Calu3 (cell line): ENCODE measurements at regions not wholly inside any gene's neighbourhood (a gene's known extent, or its start where the extent isn't known, plus 50 kb on each side); places are given as distances from the start of the nearest gene placed in this dataset.

ENCODE experiments used
- BruUV-seq: library from RNA; stranded (reverse); fragments of 400-500 nt; replicated peaks from 2 replicates; lab custom pipeline; 2021; lab: Mats Ljungman, UMichigan
- CTCF ChIA-PET: fragments of 300-600 bp; sonication (Branson Sonifier 250); formaldehyde crosslinking; loops from one replicate; lab custom pipeline; 2022; ENCODE audit warnings: antibody characterized with exemption; lab: Charles Lee
- DNase-seq: peaks from one replicate; pipeline ENCODE4 v3.0.0; 2022
- H3K27ac Mint-ChIP-seq: one replicate; pipeline ENCODE4 v1.8.0; 2022; ENCODE audit warnings: mixed read lengths; ENCODE audit not compliant: unreplicated experiment
- H3K27me3 Mint-ChIP-seq: one replicate; pipeline ENCODE4 v1.8.0; 2022; ENCODE audit warnings: mixed read lengths; ENCODE audit not compliant: unreplicated experiment
- H3K36me3 Mint-ChIP-seq: one replicate; pipeline ENCODE4 v1.8.0; 2022; ENCODE audit warnings: mild to moderate bottlenecking, moderate library complexity, mixed read lengths; ENCODE audit not compliant: insufficient read depth, unreplicated experiment
- H3K4me1 Mint-ChIP-seq: one replicate; pipeline ENCODE4 v1.8.0; 2022; ENCODE audit warnings: mild to moderate bottlenecking, low read depth, mixed read lengths; ENCODE audit not compliant: unreplicated experiment
- H3K4me3 Mint-ChIP-seq: one replicate; pipeline ENCODE4 v1.8.0; 2022; ENCODE audit warnings: mild to moderate bottlenecking, low read depth, moderate library complexity, mixed read lengths; ENCODE audit not compliant: unreplicated experiment
- H3K9me3 Mint-ChIP-seq: one replicate; pipeline ENCODE4 v1.8.0; 2022; ENCODE audit warnings: low read depth, mixed read lengths; ENCODE audit not compliant: unreplicated experiment
- intact Hi-C: fragments of 100-400 bp; cut with micrococcal nuclease; formaldehyde crosslinking; loops from one replicate; pipeline ENCODE4 v1.10.0; 2022; ENCODE audit not compliant: unreplicated experiment
- TF ChIP-seq, protein P1 (sequence below): fragments of 200-600 bp; IDR thresholded peaks from one replicate; pipeline ENCODE4 v1.8.0; 2022; ENCODE audit warnings: antibody characterized with exemption; ENCODE audit not compliant: unreplicated experiment

DNA sequence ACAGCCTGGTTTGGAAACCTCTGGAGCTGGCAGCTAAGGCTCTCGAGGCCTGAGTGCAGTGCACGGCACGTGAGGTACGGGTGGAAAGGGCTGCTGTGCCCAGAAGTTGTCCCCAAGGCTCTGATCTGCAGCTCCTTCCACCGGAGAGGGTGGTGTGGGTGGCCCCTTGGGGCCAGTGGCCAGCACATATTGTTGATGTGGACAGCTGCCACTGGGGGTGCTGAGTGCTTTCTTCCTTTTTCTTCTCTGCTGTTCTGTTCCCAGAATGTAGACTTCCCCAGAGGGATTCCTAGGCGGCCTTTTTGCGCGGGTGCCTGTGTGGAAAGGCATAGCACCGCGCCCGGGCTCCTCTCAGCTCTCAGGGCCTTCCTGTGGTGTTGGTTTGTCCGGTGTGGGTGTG is 1476.5 kb downstream of the TBC1D22A start:
- Mint-ChIP-seq H3K36me3 (no peaks in the 10 kb centered on the region), H3K27ac (no peak overlapping the region), H3K4me3 (no peak overlapping the region), H3K27me3 (no peaks in the 10 kb centered on the region), H3K9me3 (peaks cover 14% of the 10 kb centered on the region), H3K4me1 (no peaks in the 10 kb centered on the region)
- no peak for DNase-seq
- BruUV-seq, result no TSS peak
- TF ChIP-seq, protein P1, sequence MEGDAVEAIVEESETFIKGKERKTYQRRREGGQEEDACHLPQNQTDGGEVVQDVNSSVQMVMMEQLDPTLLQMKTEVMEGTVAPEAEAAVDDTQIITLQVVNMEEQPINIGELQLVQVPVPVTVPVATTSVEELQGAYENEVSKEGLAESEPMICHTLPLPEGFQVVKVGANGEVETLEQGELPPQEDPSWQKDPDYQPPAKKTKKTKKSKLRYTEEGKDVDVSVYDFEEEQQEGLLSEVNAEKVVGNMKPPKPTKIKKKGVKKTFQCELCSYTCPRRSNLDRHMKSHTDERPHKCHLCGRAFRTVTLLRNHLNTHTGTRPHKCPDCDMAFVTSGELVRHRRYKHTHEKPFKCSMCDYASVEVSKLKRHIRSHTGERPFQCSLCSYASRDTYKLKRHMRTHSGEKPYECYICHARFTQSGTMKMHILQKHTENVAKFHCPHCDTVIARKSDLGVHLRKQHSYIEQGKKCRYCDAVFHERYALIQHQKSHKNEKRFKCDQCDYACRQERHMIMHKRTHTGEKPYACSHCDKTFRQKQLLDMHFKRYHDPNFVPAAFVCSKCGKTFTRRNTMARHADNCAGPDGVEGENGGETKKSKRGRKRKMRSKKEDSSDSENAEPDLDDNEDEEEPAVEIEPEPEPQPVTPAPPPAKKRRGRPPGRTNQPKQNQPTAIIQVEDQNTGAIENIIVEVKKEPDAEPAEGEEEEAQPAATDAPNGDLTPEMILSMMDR, result no peak
- intact Hi-C loops, result no loop called here
- CTCF ChIA-PET, result no interaction called here

DNA sequence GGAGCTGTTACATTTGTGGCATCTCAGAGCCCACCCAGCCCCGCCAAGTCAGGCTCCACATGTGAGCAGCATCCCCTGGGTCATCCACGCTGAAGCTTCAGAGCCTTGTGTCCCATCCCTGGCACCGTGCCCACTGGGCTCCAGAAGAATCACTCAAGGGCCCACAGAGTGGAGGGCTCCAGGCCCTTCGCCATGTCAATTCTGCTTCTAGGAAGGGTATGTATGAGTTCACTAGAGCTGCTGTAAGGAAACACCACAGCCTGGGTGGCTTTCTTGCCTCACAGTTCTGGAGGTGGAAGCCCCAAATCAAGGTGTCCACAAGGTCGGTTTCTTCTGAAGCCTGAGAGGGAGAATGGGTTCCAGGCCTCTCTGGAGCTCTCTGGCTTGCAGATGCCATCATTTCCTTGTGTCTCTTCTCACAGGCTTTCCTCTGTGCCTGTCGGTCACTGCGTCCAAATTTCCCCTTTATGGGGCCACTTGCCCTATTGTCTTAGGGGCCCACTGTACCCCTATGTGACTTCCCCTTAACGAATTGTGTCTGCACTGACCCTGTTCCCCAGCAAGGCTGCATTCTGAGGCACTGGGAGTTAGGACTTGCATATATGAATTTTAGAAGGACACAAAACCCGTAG is 1476.0 kb downstream of the TBC1D22A start:
- intact Hi-C loops, result no loop called here
- no peaks in the 10 kb centered on the region for H3K4me1 Mint-ChIP-seq

DNA sequence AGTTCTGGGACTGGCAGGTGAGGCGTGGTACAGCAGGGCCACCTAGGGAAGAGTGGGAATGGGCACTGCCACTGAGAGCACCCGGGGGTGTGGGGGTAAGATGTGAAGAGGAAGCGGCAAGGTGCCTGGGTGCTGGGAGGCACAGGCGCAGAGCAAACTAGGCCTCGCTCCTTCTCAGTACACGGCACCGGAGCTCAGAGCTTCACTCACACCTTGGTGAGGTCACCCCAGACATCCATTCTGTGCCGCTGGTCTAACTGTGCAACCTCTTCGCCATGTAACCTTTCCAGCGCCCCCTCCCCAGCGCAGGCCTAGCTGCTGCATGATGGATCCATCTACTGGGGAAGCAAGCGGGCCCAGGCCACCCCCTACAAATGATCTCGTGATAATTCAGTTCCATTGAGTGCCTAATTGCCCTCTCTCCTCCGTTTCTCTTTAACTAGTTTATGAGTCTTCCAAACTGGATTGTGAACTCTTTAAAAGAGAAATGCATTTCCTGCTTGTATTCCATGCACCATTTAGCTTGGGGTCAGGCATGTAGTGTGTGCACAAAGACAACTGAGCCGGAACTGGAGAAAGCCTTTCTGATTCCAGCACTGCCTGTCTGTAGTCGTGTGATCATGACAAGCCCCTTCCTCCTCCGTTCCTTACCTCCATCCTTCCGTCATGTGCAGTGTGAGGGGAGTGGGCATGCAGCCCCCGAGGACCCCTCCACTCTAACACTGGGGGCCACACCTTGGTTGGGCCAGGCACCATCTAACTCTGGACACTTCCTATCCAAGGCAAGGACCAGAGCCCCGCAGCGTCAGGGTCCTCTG is 1475.2 kb downstream of the TBC1D22A start:
- BruUV-seq, result no TSS peak
- Mint-ChIP-seq H3K27ac (no peak overlapping the region), H3K36me3 (no peaks in the 10 kb centered on the region), H3K4me3 (no peak overlapping the region), H3K27me3 (no peaks in the 10 kb centered on the region), H3K9me3 (peaks cover 18% of the 10 kb centered on the region), H3K4me1 (no peaks in the 10 kb centered on the region)
- TF ChIP-seq, protein P1, result no peak
- CTCF ChIA-PET, result no interaction called here
- intact Hi-C loops, result no loop called here
- no peak for DNase-seq

More for the DNA sequence above, 1476.0 kb downstream of the TBC1D22A start:
- Mint-ChIP-seq H3K27ac (no peak overlapping the region), H3K9me3 (peaks cover 18% of the 10 kb centered on the region), H3K27me3 (no peaks in the 10 kb centered on the region), H3K4me3 (no peak overlapping the region), H3K36me3 (no peaks in the 10 kb centered on the region)
- no peak for DNase-seq
- BruUV-seq, result no TSS peak
- TF ChIP-seq, protein P1, result no peak
- CTCF ChIA-PET, result no interaction called here

DNA sequence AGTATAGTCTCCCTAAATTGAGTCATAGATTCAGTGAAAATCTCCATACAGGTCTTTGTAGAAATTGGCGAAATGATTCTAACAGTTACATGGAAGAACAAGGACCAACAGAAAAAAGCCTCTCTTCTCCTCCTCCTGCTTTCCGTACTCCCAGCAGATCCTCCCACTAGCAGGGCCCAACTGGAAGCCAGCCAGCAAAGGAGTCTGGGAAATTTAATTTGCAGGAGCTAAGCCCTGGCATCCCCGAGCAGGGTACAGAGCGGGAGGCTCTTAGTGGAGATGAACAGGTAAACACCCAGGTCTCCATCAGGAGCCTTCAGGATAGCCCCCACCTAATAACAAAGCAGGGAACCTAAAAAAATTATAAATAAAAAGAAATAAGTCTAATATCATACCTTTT is 1473.8 kb downstream of the TBC1D22A start:
- Mint-ChIP-seq H3K27me3 (no peaks in the 10 kb centered on the region), H3K27ac (no peak overlapping the region), H3K36me3 (no peaks in the 10 kb centered on the region), H3K9me3 (peaks cover 23% of the 10 kb centered on the region), H3K4me3 (no peak overlapping the region), H3K4me1 (no peaks in the 10 kb centered on the region)
- TF ChIP-seq, protein P1, result no peak
- CTCF ChIA-PET, result no interaction called here
- intact Hi-C loops, result no loop called here
- DNase-seq, result no peak
- BruUV-seq, result no TSS peak
